ENCODE measurements at regions not wholly inside any gene's neighbourhood (a gene's known extent, or its start where the extent isn't known, plus 50 kb on each side); places are given as distances from the start of the nearest gene placed in this dataset.

- Mint-ChIP-seq H3K9me3 (peaks cover 4 to 5% of the 10 kb centered on the region in 2 donors), H3K36me3 (no peaks in the 10 kb centered on the region), H3K4me3 (no peak overlapping the region), H3K27me3 (ENCODE audit: low read depth in 2 of 2) (peaks cover 0 to 7% of the 10 kb centered on the region in 2 donors), H3K27ac (no peak overlapping the region), H3K4me1 (no peaks in the 10 kb centered on the region)
- Histone ChIP-seq H3K4me3 (ENCODE audit: low read length) (no peak overlapping the region), H3K27me3 (ENCODE audit: control insufficient read depth, insufficient read depth, low read length) (no peaks in the 10 kb centered on the region), H3K4me1 (ENCODE audit: control insufficient read depth, insufficient read depth, low read length) (no peaks in the 10 kb centered on the region), H3K27ac (ENCODE audit: low read length) (no peak overlapping the region), H3K36me3 (ENCODE audit: control insufficient read depth, insufficient read depth, low read length) (no peaks in the 10 kb centered on the region), H3K9me3 (ENCODE audit: control insufficient read depth, insufficient read depth, low read length) (no peaks in the 10 kb centered on the region)
- ATAC-seq (no peak), DNase-seq (no peak)
- intact Hi-C loops (cut with micrococcal nuclease): no loop called here
- no peak for TF ChIP-seq CTCF (IDR thresholded peaks at IDR 0.05)
- 100% methylated on average over 3 of the region's 3 CpGs for WGBS (ENCODE audit: insufficient coverage)
These were observed 646.0 kb downstream of the ZEB2 start for GRCh38 chr2:143873886-143874285.

DNA sequence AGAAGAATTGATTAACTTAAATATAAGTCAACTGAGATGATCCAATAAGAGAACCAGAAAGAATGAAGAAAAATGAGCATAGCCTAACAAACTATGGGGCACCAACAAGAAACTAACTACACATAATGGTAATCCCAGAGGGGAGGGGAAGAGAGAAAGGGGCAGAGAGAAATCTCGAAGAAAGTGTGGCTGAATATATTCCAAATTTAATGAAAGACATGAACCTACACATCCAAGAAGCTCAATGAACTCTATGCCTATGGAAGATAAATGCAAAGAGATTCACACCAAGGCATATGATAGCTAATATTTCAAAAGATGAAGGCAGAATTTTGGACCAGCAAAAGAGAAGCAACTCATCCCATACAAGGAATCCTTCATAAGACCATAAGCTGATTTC is 649.2 kb downstream of the ZEB2 start:
- Mint-ChIP-seq H3K27me3 (ENCODE audit: low read depth in 2 of 2) (no peaks in the 10 kb centered on the region), H3K4me1 (no peaks in the 10 kb centered on the region), H3K27ac (no peak overlapping the region), H3K36me3 (no peaks in the 10 kb centered on the region), H3K4me3 (no peak overlapping the region), H3K9me3 (peaks cover 5 to 6% of the 10 kb centered on the region in 2 donors)
- DNase-seq: no peak
- no peaks in the 10 kb centered on the region for H3K9me3 ChIP-seq (ENCODE audit: control insufficient read depth, insufficient read depth, low read length)
- no peaks in the 10 kb centered on the region for H3K36me3 ChIP-seq (ENCODE audit: control insufficient read depth, insufficient read depth, low read length)
- no peak for TF ChIP-seq CTCF (IDR thresholded peaks at IDR 0.05)
- no peaks in the 10 kb centered on the region for H3K27me3 ChIP-seq (ENCODE audit: control insufficient read depth, insufficient read depth, low read length)
- WGBS (ENCODE audit: insufficient coverage): no CpG with 5 or more reads among the region's 1 CpG
- no peak overlapping the region for H3K27ac ChIP-seq (ENCODE audit: low read length)
- H3K4me3 ChIP-seq (ENCODE audit: low read length): no peak overlapping the region
- intact Hi-C loops (cut with micrococcal nuclease): no loop called here
- no peak for ATAC-seq
- no peaks in the 10 kb centered on the region for H3K4me1 ChIP-seq (ENCODE audit: control insufficient read depth, insufficient read depth, low read length)

DNA sequence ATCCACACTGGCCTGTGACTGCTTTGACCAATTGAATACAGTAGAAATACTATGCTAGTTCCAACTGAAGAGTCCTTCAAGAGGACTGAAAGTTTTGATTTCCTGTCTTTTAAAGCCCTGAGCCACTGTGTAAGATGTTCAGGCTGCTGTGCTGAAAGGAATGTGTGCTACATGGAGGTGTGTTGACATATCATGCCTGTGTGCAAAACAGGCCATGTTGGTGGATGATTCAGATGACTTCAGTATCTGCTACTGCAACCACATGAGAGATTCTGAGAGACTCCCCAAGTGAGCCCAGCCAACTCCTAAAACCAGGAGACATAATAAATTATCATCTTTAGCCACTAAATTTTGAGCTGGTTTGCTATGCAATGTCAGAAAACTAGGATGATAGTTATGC is 662.9 kb downstream of the ZEB2 start:
- Mint-ChIP-seq H3K27me3 (ENCODE audit: low read depth in 2 of 2) (peaks cover 0 to 6% of the 10 kb centered on the region in 2 donors), H3K36me3 (no peaks in the 10 kb centered on the region), H3K9me3 (peaks cover 0 to 3% of the 10 kb centered on the region in 2 donors), H3K4me3 (no peak overlapping the region), H3K27ac (no peak overlapping the region), H3K4me1 (no peaks in the 10 kb centered on the region)
- no peak overlapping the region for H3K27ac ChIP-seq (ENCODE audit: low read length)
- H3K36me3 ChIP-seq (ENCODE audit: control insufficient read depth, insufficient read depth, low read length): no peaks in the 10 kb centered on the region
- H3K9me3 ChIP-seq (ENCODE audit: control insufficient read depth, insufficient read depth, low read length): no peaks in the 10 kb centered on the region
- no peak overlapping the region for H3K4me3 ChIP-seq (ENCODE audit: low read length)
- no peak for TF ChIP-seq CTCF (IDR thresholded peaks at IDR 0.05)
- H3K4me1 ChIP-seq (ENCODE audit: control insufficient read depth, insufficient read depth, low read length): no peaks in the 10 kb centered on the region
- intact Hi-C loops (cut with micrococcal nuclease): no loop called here
- ATAC-seq (no peak), DNase-seq (no peak)
- H3K27me3 ChIP-seq (ENCODE audit: control insufficient read depth, insufficient read depth, low read length): no peaks in the 10 kb centered on the region

- Histone ChIP-seq H3K4me3 (ENCODE audit: low read length) (no peak overlapping the region), H3K9me3 (ENCODE audit: control insufficient read depth, insufficient read depth, low read length) (no peaks in the 10 kb centered on the region), H3K27ac (ENCODE audit: low read length) (no peak overlapping the region), H3K36me3 (ENCODE audit: control insufficient read depth, insufficient read depth, low read length) (no peaks in the 10 kb centered on the region), H3K4me1 (ENCODE audit: control insufficient read depth, insufficient read depth, low read length) (no peaks in the 10 kb centered on the region), H3K27me3 (ENCODE audit: control insufficient read depth, insufficient read depth, low read length) (no peaks in the 10 kb centered on the region)
- no peak for ATAC-seq
- no peaks in the 10 kb centered on the region for H3K4me1 Mint-ChIP-seq
- no peaks in the 10 kb centered on the region for H3K9me3 Mint-ChIP-seq
- H3K27ac Mint-ChIP-seq: no peak overlapping the region
- no peak overlapping the region for H3K4me3 Mint-ChIP-seq
- intact Hi-C loops (cut with micrococcal nuclease): no loop called here
- no peak for DNase-seq
- TF ChIP-seq CTCF (IDR thresholded peaks at IDR 0.05): no peak
- H3K27me3 Mint-ChIP-seq (ENCODE audit: low read depth in 2 of 2): peaks cover 7 to 15% of the 10 kb centered on the region in 2 donors
- WGBS (ENCODE audit: insufficient coverage): 90% methylated on average over 4 of the region's 4 CpGs
- no peaks in the 10 kb centered on the region for H3K36me3 Mint-ChIP-seq
These were observed 667.2 kb downstream of the ZEB2 start for GRCh38 chr2:143852759-143853158.

All from natural killer cell (primary cell).